GM18520 (cell line): ENCODE measurements at regions not wholly inside any gene's neighbourhood (a gene's known extent, or its start where the extent isn't known, plus 50 kb on each side); places are given as distances from the start of the nearest gene placed in this dataset.

Source experiments
- ATAC-seq: cut with Tn5 transposase; IDR thresholded peaks from one replicate; pipeline ENCODE4 v1.9.1; 2021; ENCODE audit not compliant: unreplicated experiment

DNA sequence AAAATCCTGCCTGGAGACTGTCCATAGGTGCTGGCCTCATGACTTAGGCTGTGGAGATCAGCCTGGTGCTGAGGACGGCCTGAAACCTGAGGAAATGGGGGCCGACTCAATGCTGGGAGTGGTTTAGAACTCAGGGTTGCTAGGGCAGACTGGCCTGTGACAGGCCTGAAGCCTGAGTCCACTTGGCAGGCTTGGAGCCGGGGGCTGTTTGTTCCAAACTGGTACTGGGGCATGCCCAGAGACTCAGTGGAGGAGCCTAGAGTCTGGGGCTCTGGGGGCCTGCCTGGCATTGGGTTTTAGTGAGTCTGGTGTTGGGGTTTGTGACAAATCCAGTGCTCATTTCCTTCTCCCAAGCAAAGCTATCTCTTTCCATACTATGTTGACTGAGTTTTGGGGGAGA is 489.7 kb upstream of the CNKSR2 start:
- ATAC-seq, result no peak

DNA sequence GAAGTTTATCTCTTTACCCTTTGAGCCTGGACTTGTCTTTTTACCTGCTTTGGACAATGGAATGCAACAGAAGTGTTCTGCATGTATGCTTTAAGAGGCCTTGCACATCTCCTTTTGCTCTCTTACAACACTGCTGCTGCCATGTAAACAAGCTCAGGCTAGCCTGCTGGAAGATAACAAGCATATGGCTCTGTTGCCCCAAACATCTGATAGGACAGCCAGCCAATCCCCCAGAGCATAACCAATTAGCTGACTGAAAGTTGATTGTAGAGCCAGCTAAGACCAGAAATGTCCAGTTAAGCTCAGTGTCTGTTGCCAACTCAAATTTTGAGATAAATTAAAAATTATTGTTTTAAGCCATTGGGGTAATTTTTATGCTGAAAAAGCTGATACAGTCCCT is 510.6 kb upstream of the CNKSR2 start:
- ATAC-seq, result no peak

DNA sequence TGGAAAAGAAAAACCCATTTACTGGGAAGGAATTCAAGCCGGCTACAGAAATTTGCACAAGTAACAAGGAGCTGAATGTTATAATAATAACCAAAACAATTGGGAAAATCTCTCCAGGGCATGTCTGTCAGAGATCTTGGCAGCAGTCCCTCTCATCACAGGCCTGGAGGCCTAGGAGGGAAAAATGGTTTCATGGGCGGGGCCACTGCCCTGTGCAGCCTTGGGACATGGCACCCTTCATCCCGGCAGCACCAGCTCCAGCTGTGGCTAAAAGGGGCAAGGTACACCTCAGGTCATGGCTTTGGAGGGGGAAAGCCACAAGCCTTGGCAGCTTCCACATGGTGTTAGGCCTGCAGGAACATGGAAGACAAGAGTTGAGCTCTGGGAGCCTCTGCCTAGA is 513.1 kb upstream of the CNKSR2 start:
- ATAC-seq, result no peak

DNA sequence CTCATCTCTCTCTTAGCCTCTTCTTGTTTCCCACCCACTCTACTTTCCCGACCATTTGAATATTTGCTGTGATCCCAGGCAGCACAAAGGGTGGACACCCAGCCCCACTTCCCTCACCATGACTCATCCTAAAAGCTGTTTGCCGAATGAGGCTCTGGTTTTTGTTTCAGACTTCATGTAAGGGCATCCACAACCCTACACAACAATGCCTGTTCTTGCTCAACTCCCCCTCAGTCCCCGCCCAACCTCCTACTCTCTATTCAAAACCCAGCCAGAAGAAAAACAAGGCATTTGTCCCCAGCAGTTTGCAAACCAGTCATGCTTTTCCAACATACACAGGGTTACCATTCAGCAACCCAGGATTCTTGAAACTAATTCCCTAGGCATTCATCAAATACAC is 516.5 kb upstream of the CNKSR2 start:
- ATAC-seq, result no peak

DNA sequence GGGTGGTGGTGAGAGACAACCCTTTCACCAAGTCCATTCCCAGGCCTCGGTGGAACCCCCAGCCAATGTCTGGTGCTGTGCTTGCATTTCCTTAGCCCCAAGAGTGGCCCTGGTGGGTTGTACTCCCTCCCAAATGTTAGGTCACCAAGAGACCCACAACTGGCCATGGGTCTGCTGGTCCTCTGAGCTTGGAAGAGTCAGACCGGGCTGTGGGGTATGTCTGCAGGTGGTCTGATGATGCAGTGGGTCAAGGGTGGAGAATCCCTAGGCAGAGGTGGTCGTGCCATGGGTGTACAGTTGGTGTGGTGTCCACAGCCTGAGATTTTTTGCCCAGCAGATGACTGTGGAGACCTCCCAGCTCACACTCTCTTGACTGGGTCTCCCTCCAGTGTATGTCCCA is 535.7 kb upstream of the CNKSR2 start:
- no peak for ATAC-seq

DNA sequence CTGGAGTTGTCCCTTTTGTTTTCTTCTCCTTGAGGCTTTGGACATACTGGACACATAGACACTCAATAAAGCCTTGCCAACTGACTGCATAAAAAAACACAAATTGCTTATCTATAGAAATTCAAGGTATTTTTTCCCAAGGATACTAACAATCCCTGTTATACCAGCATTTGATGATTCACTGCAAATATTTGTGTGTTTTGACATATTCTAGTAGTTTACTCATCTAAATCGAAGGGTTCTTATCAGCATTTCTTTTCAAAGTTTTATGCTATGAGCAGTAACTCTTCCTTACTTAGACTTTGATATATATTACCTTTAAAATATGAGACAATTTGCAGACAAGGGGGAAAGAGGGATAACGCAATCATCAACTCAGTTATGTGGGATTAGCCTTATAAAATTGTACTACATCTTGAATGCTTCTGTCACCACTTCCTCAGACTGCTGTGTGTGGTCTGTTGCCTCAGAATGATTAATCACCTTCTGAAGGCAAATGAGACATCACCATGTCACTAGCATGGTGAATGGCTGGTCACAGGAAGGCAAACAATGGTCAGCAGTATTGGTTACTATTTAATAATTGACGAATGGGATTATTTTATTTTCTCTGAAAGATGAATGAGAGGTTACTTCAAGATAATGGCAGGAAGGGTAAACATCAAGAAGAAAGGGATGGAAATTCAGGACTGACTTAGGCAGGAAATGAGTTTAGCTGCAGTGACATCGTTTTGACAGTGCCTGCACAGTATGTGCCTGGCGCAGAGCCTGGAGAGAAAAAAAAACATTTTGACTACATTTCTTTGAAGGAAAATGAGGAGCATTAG is 544.3 kb upstream of the CNKSR2 start:
- ATAC-seq, result no peak

DNA sequence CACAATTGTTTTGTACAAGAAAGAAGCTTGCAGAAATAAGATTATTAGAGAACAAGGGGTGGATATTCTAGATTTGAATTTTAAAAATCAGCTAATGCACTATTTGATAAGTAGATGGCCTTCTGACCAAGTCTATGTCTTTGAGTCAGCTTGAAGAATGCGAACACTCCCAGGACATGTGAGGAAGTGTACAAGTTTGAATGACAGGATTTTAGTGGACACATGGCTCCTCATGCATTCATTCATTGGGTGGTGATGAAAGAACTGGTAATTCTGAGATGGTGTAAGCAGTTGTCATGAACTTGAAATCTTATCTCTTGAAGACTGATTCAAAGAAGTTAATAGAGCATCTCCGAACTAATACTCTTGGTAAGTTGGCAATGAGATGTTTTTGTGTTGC is 548.2 kb upstream of the CNKSR2 start:
- no peak for ATAC-seq

DNA sequence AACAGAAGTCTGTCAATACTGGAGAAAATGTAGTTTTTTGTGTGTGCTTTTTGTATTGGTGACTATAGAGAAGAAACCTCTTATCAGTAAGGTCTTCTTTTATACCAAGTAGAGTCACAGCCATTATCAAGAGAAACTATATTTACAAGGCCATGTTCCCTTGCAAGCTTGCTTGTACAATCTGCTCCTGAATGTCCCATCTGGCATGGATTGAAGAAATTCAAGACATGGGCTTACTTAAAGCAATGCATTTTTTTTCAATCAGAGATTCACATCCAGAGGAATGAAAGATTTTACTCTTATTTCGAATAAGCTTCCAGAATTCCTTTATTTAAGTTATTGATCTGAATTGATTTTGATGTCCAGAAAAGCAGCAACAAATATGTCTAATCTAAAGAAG is 537.3 kb upstream of the RPS6KA3 start:
- no peak for ATAC-seq

DNA sequence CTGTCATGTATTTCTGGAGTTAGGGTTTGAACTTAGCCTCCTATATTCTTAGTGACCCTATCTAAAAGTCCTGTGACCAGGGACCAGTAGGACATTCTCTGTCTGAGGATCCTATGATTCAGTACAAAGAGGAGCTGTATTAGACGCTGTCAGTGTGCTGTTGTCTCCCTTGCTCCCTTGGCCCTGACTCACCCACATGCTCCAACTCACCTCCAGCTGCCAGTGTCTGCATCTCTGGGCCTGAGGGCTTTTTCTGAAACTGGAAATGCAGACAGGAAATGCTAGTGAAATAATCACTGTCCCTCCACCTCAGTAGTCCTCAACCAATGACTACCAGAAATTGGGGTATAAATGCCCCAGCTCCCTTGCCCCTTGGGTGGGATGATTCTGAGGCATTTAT is 535.3 kb upstream of the RPS6KA3 start:
- no peak for ATAC-seq

DNA sequence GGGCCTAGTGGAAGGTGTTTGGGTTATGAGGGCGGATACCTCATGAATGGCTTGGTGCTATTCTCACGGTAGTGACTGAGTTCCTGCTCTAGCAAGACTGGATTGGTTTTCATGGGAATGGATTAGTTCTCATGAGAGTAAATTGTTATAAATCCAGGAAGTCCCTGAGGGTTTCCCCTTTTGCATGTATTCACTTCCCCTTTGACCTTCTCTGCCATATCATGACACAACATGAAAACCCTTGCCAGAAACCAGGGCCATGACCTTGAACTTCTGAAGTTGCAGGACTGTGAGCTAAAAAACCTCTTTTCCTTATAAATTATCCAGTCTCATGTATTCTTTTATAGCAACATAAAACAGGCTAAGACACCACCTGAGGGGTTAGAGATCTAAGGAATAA is 529.7 kb upstream of the RPS6KA3 start:
- no peak for ATAC-seq

DNA sequence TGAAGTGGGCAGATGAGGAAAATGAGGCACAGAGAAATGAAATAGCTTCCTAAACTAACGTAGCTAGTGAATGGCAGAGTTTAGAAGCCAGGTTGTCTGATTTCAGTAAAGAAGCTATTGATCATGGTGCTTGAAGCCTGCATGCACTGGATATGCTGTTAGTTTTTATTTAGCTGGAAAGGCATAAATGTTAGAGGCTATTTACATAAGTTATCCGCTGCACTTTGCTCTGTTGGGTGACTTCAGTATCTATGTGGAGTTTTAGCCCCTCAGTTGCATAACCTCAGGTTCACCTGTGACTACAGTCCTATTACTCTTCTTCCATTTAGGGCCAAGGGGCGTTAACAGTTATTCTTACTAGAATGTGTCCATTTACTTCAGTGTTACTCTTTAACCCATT is 522.4 kb upstream of the RPS6KA3 start:
- no peak for ATAC-seq

DNA sequence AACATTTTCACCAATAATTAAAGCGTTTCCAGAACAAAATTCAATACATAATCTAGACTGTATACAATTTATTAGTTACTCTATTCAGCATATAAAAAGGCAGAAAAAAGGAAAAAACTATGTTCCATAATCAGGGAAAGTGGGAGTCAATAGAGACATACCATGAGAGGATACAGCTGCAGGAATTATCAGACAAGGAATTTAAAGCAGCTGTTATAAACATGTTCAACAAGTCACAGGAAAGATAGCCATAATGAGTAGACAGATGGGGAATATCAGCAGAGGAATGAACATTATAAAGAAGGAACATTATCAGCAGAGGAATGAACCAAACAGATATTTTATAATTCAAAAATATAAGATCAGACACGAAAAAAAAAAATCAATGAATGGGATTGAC is 500.6 kb upstream of the RPS6KA3 start:
- ATAC-seq, result no peak

DNA sequence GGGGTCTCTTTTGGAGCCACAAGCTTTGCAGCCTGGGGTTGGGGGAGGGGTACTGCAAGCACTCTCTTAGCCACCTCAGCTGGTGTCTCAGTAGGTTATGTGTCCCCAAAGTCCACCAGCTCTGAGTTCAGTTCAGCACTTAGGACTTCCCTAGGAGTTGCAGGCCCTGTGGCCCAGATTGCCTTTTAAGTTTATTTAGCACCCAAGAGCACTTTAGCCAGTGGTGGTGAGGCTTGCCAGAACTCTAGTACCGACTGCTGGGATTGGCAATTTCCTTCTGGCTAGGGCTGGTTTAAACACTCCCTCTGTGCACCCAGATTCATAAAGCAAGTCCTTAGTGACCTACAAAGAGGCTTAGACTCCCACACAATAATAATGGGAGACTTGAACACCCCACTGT is 489.9 kb upstream of the RPS6KA3 start:
- no peak for ATAC-seq

DNA sequence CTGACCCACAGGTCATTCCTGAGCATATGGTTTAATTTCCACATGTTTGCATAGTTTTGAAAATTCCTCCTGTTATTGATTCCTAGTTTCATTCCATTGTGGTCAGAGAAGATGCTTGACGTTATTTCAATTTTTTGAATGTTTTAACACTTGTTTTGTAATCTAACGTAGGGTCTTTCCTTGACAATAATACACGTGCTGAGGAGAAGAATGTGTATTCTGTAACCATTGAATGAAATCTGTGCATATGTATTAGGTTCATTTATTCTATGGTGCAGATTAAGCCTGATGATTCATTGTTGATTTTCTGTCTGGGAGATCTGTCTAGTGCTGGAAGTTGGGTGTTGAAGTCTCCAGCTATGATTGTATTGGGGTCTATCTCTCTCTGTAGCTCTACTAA is 486.4 kb upstream of the RPS6KA3 start:
- no peak for ATAC-seq

DNA sequence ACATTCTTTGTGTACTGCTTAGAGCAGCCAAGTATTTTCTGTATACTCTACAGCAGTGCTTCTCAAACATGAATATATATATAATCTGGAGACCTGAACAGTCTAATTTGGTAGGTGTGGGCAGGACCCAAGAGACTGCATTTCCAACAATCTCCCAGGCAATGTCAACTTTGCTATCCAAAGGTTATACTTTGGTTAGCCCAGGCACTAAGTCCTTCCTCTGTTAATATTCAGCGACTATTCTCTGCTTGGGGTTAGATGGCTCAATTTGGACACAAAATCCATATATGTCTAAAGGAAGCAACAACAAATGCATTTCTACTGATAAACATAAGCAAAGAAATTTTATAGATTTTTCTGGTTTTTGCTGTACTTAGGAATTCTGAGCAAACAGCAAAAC is 480.0 kb upstream of the RPS6KA3 start:
- no peak for ATAC-seq

DNA sequence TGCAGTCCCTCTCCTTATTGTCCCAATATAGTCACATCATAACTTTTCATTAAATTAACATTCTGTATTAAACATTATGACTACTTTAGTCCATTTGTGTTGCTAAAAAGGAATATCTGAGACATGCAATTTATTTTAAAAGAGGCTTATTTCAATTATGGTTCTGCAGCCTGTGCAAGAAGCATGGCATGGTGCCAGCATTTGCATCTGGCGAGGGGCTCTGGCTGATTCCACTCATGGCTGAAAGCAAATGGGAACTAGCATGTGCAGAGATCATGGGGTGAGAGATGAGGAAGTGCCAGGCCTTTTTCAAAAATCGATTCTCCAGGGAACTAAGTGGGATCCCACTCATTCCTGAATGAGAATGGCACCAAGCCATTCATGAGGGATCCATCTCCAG is 476.3 kb upstream of the RPS6KA3 start:
- ATAC-seq, result no peak

DNA sequence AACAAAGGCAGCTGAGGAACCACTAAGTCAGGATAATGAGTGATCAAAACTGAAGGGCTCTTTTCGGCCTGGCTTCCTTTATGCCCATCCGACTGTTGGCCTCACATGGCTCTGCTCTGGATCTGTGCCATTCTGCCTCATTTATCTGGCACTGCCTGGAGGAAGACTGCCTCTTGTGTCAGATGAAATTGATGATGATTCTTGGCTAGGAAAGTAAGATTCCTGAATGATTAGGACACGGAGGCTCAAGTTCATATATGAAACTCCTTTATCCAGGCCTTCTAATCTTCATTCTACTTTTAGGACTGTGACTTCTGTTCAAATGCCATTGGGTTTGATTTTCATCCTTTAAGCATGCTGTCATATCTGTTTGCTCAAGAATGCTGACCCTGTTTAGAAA is 475.4 kb upstream of the RPS6KA3 start:
- ATAC-seq, result no peak

DNA sequence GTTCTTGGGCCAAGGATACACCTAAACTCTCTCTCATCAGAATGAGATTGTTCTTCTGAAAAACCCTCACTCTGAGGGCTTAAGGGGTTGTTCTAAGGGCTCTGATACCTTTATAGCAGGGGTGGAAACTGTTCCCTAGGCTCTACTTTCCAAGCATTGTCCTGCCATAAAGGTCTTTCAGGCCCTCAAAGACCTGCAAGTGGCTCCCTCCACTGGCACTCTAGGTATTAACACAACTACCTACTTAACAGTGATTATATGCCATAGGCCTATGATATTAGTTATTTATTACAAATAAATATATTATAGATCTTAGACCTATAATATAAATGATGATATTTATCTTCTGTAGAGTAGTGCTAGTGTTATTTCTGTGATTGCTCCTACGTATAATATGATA is 473.7 kb upstream of the RPS6KA3 start:
- ATAC-seq, result no peak

DNA sequence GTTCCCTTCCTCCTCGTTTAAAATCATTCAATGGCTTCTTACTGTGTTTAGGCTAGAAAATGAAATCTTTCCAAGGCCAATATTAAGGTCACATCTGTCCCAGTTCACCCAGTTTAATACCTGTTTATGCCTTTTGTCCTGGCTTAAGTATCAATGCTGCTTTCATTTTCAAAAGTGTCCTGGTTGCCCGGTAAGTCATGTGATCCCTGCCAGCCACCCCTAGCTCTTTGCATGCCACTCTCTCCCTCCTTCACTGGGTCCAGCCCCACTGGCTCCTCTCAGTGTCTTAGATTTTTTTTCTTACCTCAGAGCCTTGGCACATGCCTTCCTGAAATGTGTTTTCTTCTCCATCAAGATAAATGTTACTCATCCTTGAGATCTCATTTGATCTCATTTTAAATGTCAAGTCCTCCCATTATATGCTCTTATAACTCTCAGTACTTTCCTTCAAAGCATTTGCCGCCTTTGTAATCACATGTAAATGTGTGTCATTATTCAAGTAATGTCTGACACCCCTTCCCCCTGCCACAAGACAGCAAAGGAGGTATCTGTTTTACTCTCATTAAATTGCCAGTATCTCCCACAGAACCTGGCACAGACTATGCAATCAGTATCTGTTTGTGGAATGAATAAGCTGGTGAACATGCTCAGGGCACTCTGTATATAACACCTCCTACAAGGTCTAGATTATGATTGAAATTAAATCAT is 472.5 kb upstream of the RPS6KA3 start:
- ATAC-seq, result no peak

DNA sequence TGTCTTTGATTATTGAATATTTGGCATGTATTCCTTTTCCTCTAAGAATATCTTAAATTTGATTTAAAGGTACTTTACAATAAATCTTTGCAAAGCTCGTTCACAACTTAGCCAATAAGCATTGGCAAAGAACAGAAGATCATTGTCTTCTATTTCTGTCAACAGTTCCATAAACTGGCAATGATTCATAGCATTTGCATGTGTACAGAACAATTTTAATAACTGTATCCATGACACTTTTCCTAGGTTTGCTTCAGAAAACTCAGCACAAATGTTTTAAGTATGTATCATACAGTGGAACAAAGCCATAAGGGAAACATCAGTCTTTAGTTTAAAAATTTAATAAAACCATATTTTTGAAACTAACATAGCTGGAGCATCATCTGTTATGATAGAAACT is 462.7 kb upstream of the RPS6KA3 start:
- no peak for ATAC-seq

DNA sequence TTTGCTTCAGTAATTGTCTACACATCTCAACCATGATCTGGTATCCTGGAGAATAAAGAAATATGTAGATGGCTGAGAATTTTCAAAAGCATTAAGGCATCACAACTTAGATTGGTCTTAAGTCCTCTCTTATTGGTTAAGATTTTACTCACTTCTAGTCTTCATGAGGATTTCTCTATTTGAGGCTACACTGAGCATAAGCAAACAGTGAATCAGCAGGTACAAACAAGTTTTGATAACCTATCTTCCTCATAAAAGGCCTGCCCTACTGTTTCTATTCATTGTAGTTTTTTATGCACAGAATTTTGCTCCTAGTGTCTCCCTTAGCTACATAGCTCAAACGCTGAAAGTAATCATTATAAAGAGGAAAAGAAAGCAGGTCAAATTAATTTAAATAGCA is 460.7 kb upstream of the RPS6KA3 start:
- ATAC-seq, result no peak

DNA sequence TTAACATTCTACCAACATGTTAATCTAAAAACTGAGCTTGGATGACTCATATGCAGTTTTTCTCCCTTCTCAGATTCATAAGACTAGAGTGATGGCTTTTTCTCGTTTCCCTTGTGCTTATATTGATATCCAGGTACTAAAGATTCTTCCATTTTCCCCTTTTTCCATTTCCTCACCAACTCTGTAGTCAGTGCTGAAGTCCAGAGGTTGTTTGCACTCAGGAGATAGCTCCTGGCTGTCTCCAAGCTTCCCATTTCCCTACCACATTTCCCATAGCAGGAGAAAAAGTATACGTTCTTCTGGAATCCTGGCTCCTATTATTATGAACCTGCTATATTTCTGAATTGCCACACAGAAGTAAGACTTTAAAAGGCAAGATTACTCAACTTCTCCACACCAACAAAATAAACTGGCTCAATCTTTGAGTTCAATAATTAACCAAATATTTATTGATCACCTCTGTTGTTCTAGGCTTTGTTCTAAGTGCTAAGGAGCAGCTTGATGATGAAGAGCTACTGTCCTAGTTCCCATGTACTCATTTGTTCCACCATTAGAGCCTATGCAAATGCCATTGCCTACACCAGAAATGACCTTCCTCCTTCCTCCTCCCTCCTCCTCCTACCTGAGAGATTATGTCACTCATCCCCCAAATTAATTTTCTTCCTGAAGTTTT is 454.4 kb upstream of the RPS6KA3 start:
- ATAC-seq, result no peak
